ENCODE measurements at regions not wholly inside any gene's neighbourhood (a gene's known extent, or its start where the extent isn't known, plus 50 kb on each side); places are given as distances from the start of the nearest gene placed in this dataset.

GRCh38 chr6:120272038-120272437 is 922.5 kb upstream of the MAN1A1 start:
- TF ChIP-seq EZH2 (IDR thresholded peaks at IDR 0.05; ENCODE audit: borderline replicate concordance, low read depth, low read length, poor library complexity, severe bottlenecking) (no peak), CTCF (conservative IDR thresholded peaks at IDR 0.05; ENCODE audit: low read depth, low read length) (no peak)
